SJCRH30 (cell line): ENCODE measurements at regions not wholly inside any gene's neighbourhood (a gene's known extent, or its start where the extent isn't known, plus 50 kb on each side); places are given as distances from the start of the nearest gene placed in this dataset.
"Not testable (repeated sequence)": the region's sequence is repeated elsewhere in the genome, so short reads cannot be mapped to it uniquely, and the experiment has no call there.

Experiments
- DNase-seq, 2 experiments: peaks; one replicate each; pipeline ENCODE4 v3.0.0-alpha.2; 2015 to 2020
- H3K27ac ChIP-seq: fragments of 250-450 bp; sonication (Bioruptor Pico); 2 replicates; pipeline ENCODE4 v1.5.1; 2020; ENCODE audit warnings: mild to moderate bottlenecking, moderate library complexity
- H3K27me3 ChIP-seq: fragments of 250-450 bp; sonication (Bioruptor Pico); 2 replicates; pipeline ENCODE4 v1.5.1; 2020; ENCODE audit warnings: mild to moderate bottlenecking, moderate library complexity
- H3K36me3 ChIP-seq: fragments of 250-450 bp; sonication (Bioruptor Pico); 2 replicates; pipeline ENCODE4 v1.5.1; 2020; ENCODE audit warnings: mild to moderate bottlenecking, moderate library complexity
- H3K4me1 ChIP-seq: fragments of 250-450 bp; sonication (Bioruptor Pico); 2 replicates; pipeline ENCODE4 v1.5.1; 2020; ENCODE audit warnings: mild to moderate bottlenecking, moderate library complexity
- H3K4me3 ChIP-seq: fragments of 250-450 bp; sonication (Bioruptor Pico); 2 replicates; pipeline ENCODE4 v1.5.1; 2020; ENCODE audit warnings: mild to moderate bottlenecking, moderate library complexity
- H3K9me3 ChIP-seq: fragments of 250-450 bp; sonication (Bioruptor Pico); replicated peaks from 2 replicates; pipeline ENCODE4 v1.5.1; 2020; ENCODE audit warnings: mild to moderate bottlenecking, moderate library complexity

GRCh38 chr17:21775566-21775965, 83.2 kb downstream of the KCNJ18 start:
- H3K9me3 ChIP-seq, DNase-seq, H3K27ac ChIP-seq, H3K36me3 ChIP-seq, H3K4me1 ChIP-seq, H3K4me3 ChIP-seq: not testable (repeated sequence)
- peaks cover 13% of the 10 kb centered on the region for H3K27me3 ChIP-seq

GRCh38 chr17:21776921-21777320, 84.6 kb downstream of the KCNJ18 start:
- not testable (repeated sequence) for H3K4me1 ChIP-seq, DNase-seq, H3K4me3 ChIP-seq, H3K9me3 ChIP-seq, H3K27ac ChIP-seq, H3K36me3 ChIP-seq
- peaks cover 16% of the 10 kb centered on the region for H3K27me3 ChIP-seq

GRCh38 chr17:21778866-21779265, 86.5 kb downstream of the KCNJ18 start:
- H3K27ac ChIP-seq, DNase-seq, H3K9me3 ChIP-seq, H3K4me3 ChIP-seq, H3K4me1 ChIP-seq, H3K36me3 ChIP-seq: not testable (repeated sequence)
- H3K27me3 ChIP-seq: peaks cover 14% of the 10 kb centered on the region

- DNase-seq, H3K9me3 ChIP-seq, H3K27ac ChIP-seq, H3K4me1 ChIP-seq, H3K4me3 ChIP-seq, H3K36me3 ChIP-seq: not testable (repeated sequence)
- H3K27me3 ChIP-seq: peaks cover 12% of the 10 kb centered on the region
Observed at GRCh38 chr17:21780293-21780888, 88.1 kb downstream of the KCNJ18 start.

GRCh38 chr17:21780919-21781665, 88.8 kb downstream of the KCNJ18 start:
- not testable (repeated sequence) for H3K27ac ChIP-seq, H3K4me1 ChIP-seq, DNase-seq, H3K36me3 ChIP-seq, H3K4me3 ChIP-seq, H3K9me3 ChIP-seq
- peaks cover 11% of the 10 kb centered on the region; the same call in 1 of the 2 replicates for H3K27me3 ChIP-seq

- not testable (repeated sequence) for H3K4me1 ChIP-seq, H3K36me3 ChIP-seq, H3K4me3 ChIP-seq, H3K9me3 ChIP-seq, H3K27ac ChIP-seq, DNase-seq
- H3K27me3 ChIP-seq: peaks cover 11% of the 10 kb centered on the region; the same call in 1 of the 2 replicates
Observed at GRCh38 chr17:21781666-21782024, 89.3 kb downstream of the KCNJ18 start.

GRCh38 chr17:21782107-21782506, 89.8 kb downstream of the KCNJ18 start:
- peaks cover 11% of the 10 kb centered on the region; the same call in 1 of the 2 replicates for H3K27me3 ChIP-seq
- not testable (repeated sequence) for H3K36me3 ChIP-seq, H3K4me3 ChIP-seq, H3K4me1 ChIP-seq, H3K27ac ChIP-seq, DNase-seq, H3K9me3 ChIP-seq

GRCh38 chr17:21782604-21783003, 90.3 kb downstream of the KCNJ18 start:
- DNase-seq, H3K27ac ChIP-seq, H3K4me3 ChIP-seq, H3K4me1 ChIP-seq, H3K36me3 ChIP-seq, H3K9me3 ChIP-seq: not testable (repeated sequence)
- peaks cover 11% of the 10 kb centered on the region; the same call in 1 of the 2 replicates for H3K27me3 ChIP-seq

GRCh38 chr17:21783017-21783416, 90.7 kb downstream of the KCNJ18 start:
- H3K4me3 ChIP-seq, H3K4me1 ChIP-seq, H3K27me3 ChIP-seq, H3K9me3 ChIP-seq, DNase-seq, H3K27ac ChIP-seq, H3K36me3 ChIP-seq: not testable (repeated sequence)

- not testable (repeated sequence) for H3K36me3 ChIP-seq, DNase-seq, H3K4me1 ChIP-seq, H3K9me3 ChIP-seq, H3K4me3 ChIP-seq, H3K27ac ChIP-seq
- H3K27me3 ChIP-seq: peaks cover 33% of the 10 kb centered on the region
Observed at GRCh38 chr17:21814272-21814671, 121.9 kb downstream of the KCNJ18 start.

GRCh38 chr17:21814776-21815175, 122.5 kb downstream of the KCNJ18 start:
- Histone ChIP-seq H3K27ac (no peak overlapping the region), H3K4me1 (no peaks in the 10 kb centered on the region), H3K27me3 (peaks cover 38% of the 10 kb centered on the region), H3K4me3 (no peak overlapping the region), H3K9me3 (0 out of 2 replicates have a peak, but pooled peaks cover 5% of the 10 kb centered on the region), H3K36me3 (no peaks in the 10 kb centered on the region)
- DNase-seq: peak in 1 of 2 experiments; percentile 24

GRCh38 chr17:21815352-21816063, 123.2 kb downstream of the KCNJ18 start:
- H3K27ac ChIP-seq: no peak overlapping the region
- H3K9me3 ChIP-seq: 0 out of 2 replicates have a peak, but pooled peaks cover 5% of the 10 kb centered on the region
- no peaks in the 10 kb centered on the region for H3K4me1 ChIP-seq
- no peak overlapping the region for H3K4me3 ChIP-seq
- peaks cover 41% of the 10 kb centered on the region for H3K27me3 ChIP-seq
- DNase-seq: peak in 1 of 2 experiments; percentile 29
- no peaks in the 10 kb centered on the region for H3K36me3 ChIP-seq

- H3K9me3 ChIP-seq: peaks cover 10% of the 10 kb centered on the region; the same call in 1 of the 2 replicates
- peaks cover 44% of the 10 kb centered on the region for H3K27me3 ChIP-seq
- no peaks in the 10 kb centered on the region for H3K36me3 ChIP-seq
- H3K4me1 ChIP-seq: no peaks in the 10 kb centered on the region
- H3K27ac ChIP-seq: no peak overlapping the region
- peak in 1 of 2 experiments; percentile 10 for DNase-seq
- no peak overlapping the region for H3K4me3 ChIP-seq
Observed at GRCh38 chr17:21816592-21817567, 124.6 kb downstream of the KCNJ18 start.

GRCh38 chr17:21817791-21818364, 125.6 kb downstream of the KCNJ18 start:
- Histone ChIP-seq H3K27ac (no peak overlapping the region), H3K4me3 (no peak overlapping the region), H3K36me3 (no peaks in the 10 kb centered on the region), H3K4me1 (no peaks in the 10 kb centered on the region), H3K27me3 (peaks cover 44% of the 10 kb centered on the region), H3K9me3 (peaks cover 10% of the 10 kb centered on the region; the same call in 1 of the 2 replicates)
- DNase-seq: peak in 1 of 2 experiments; percentile 33
